H1 (cell line): ENCODE measurements at regions not wholly inside any gene's neighbourhood (a gene's known extent, or its start where the extent isn't known, plus 50 kb on each side); places are given as distances from the start of the nearest gene placed in this dataset.

Experiments
- JUN ChIP-seq: IDR thresholded peaks from 2 replicates; pipeline ENCODE4 v1.6.1; 2011; ENCODE audit warnings: low read depth, mild to moderate bottlenecking, improper control_type of control experiment, low read length
- YY1 ChIP-seq: IDR thresholded peaks from 2 replicates; pipeline ENCODE4 v1.6.1; 2011; ENCODE audit warnings: low read depth, mild to moderate bottlenecking, low read length
- TF ChIP-seq, protein P1 (sequence below): IDR thresholded peaks from 2 replicates; pipeline ENCODE4 v1.6.1; 2012; ENCODE audit warnings: low read length, inconsistent platforms

DNA sequence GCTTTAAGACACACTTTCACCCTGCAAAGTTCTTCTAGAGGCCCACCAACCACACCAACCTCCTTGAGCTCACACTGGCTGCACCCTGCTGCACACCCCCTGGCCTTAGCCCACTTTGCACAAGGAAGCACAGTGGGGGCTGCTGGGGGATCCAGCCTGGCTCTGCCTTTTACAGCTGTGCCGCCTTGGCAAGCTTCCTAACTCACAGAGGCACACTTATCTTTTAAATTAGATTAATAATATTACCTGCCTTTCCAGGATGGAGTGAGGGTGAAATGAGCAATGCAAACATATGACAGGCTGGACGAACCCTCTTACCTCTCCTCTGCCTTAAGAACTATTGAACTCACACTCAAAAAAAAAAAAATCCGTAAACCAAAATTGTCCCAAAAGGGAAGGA lies 715.8 kb upstream of the ID2 start (continued):
- TF ChIP-seq JUN (no peak), YY1 (no peak)
- TF ChIP-seq, protein P1, sequence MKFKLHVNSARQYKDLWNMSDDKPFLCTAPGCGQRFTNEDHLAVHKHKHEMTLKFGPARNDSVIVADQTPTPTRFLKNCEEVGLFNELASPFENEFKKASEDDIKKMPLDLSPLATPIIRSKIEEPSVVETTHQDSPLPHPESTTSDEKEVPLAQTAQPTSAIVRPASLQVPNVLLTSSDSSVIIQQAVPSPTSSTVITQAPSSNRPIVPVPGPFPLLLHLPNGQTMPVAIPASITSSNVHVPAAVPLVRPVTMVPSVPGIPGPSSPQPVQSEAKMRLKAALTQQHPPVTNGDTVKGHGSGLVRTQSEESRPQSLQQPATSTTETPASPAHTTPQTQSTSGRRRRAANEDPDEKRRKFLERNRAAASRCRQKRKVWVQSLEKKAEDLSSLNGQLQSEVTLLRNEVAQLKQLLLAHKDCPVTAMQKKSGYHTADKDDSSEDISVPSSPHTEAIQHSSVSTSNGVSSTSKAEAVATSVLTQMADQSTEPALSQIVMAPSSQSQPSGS: no peak
- TF ChIP-seq, all 59 proteins: peak for 0
